ENCODE measurements at regions not wholly inside any gene's neighbourhood (a gene's known extent, or its start where the extent isn't known, plus 50 kb on each side); places are given as distances from the start of the nearest gene placed in this dataset.

DNA sequence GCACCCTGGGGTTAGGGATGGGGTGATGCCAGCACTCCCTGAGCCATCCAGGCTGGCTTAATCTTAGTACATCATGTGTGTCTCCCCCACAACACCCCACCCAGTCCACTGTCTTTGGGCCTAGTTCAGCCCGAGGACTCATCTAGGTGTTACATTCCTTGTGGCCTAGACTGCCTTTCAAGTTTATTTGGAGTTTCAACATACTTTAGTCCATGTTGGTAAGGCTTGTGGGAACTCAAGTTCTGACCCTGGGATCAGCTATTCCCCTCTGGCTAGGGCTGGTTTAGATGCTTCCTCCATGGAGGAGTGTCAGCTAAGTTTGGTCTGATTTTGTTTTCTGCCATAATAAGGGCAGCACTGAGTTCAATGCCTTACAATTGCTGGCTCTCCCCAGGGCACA, 302.4 kb downstream of the SMARCA2 start:
- TF ChIP-seq, protein P1, sequence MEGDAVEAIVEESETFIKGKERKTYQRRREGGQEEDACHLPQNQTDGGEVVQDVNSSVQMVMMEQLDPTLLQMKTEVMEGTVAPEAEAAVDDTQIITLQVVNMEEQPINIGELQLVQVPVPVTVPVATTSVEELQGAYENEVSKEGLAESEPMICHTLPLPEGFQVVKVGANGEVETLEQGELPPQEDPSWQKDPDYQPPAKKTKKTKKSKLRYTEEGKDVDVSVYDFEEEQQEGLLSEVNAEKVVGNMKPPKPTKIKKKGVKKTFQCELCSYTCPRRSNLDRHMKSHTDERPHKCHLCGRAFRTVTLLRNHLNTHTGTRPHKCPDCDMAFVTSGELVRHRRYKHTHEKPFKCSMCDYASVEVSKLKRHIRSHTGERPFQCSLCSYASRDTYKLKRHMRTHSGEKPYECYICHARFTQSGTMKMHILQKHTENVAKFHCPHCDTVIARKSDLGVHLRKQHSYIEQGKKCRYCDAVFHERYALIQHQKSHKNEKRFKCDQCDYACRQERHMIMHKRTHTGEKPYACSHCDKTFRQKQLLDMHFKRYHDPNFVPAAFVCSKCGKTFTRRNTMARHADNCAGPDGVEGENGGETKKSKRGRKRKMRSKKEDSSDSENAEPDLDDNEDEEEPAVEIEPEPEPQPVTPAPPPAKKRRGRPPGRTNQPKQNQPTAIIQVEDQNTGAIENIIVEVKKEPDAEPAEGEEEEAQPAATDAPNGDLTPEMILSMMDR (CRISPR knock-in tag; IDR thresholded peaks at IDR 0.05), result no peak
- no peak for TF ChIP-seq ZNF329 (CRISPR knock-in tag; IDR thresholded peaks at IDR 0.05; ENCODE audit: low read depth)
- TF ChIP-seq ZNF274 (CRISPR knock-in tag; IDR thresholded peaks at IDR 0.05), result no peak
- no peak for TF ChIP-seq GATAD2A (CRISPR knock-in tag; IDR thresholded peaks at IDR 0.05)
- no peak for TF ChIP-seq SMAD3 (CRISPR knock-in tag; IDR thresholded peaks at IDR 0.05)
- no peak for TF ChIP-seq EZH2 (conservative IDR thresholded peaks at IDR 0.05; ENCODE audit: low read depth, low read length)

Data from HepG2 (cell line).